Activated CD4-positive, alpha-beta T cell treated with anti-CD3 and anti-CD28 coated beads, Interleukin-2, Interleukin-4, amounts not matched to agents 100 ng/mL and 50 ng/mL, durations not matched to agents 16 hours and 8 hours (primary cell): ENCODE measurements at regions not wholly inside any gene's neighbourhood (a gene's known extent, or its start where the extent isn't known, plus 50 kb on each side); places are given as distances from the start of the nearest gene placed in this dataset.
"Not testable (repeated sequence)": the region's sequence is repeated elsewhere in the genome, so short reads cannot be mapped to it uniquely, and the experiment has no call there.

ENCODE experiments used
- DNase-seq: peaks from one replicate; pipeline ENCODE4 v3.0.0-alpha.2; 2020; ENCODE audit warnings: low spot score

DNA sequence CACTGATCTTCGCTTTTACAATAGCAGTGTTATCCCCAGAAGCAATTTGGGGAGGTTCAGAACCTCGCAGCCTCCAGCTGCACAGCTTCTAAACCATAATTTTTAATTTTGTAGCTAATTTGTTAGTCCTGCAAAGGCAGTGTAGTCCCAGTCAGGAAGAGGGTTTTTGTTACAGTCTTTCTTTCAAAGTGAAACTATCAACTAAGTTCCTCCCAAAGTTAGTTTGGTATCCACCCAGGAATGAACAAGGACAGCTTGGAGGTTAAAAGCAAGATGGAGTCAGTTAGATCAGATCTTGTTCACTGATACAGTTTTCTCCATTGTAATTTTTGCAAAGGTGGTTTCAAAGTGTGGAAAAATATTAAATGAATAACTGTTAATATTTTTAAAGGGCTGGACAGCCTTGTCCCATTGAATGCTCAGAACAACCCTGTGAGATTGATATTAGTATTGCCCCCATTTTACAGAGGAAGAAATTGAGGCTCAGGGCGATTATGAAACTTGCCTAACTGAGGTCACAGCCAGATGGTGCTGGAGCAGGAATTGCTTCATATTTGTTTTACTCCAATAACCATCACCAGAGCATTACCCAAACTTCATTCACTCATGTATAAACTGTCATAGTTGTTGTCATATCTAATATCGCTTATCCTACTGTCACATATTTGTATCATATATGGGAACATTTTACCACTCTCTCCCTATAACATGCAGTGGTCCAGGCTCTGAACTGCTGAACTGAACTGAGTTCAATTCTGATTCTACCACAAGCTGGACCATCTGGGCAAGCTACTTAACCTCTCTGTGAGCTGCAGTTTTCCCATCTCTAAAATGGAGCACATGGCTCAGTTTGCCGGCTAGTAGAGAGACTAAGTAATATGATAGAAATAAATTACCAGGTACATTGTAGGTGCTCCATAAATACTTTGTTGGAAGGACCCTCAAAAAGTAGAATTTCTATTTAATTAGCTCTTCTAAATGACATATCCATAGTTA lies 213.8 kb downstream of the BCAS1 start:
- no peak for DNase-seq

DNA sequence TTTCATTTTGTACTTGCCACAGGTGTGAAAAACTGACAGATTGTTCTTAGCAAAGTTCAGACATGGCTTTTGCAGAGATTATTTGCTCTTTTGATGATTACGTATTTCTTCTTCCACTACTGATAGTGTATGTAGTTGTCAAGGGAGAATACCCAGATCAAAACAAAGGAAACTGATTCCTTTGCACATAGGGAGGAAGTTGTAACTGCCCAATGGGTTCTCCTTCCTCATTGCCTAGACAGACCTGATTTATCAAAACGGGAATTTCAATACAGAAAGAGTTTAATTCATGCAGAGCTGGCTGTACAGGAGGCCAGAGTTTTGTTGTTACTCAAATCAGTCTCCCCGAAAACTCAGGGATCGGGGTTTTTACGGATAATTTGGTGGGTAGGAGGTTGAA lies 214.7 kb downstream of the BCAS1 start:
- DNase-seq, result no peak

DNA sequence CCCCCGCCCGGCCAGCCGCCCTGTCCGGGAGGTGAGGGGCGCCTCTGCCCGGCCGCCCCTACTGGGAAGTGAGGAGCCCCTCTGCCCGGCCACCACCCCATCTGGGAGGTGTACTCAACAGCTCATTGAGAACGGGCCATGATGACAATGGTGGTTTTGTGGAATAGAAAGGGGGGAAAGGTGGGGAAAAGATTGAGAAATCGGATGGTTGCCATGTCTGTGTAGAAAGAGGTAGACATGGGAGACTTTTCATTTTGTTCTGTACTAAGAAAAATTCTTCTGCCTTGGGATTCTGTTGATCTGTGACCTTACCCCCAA lies 215.8 kb downstream of the BCAS1 start:
- DNase-seq, result not testable (repeated sequence)

DNA sequence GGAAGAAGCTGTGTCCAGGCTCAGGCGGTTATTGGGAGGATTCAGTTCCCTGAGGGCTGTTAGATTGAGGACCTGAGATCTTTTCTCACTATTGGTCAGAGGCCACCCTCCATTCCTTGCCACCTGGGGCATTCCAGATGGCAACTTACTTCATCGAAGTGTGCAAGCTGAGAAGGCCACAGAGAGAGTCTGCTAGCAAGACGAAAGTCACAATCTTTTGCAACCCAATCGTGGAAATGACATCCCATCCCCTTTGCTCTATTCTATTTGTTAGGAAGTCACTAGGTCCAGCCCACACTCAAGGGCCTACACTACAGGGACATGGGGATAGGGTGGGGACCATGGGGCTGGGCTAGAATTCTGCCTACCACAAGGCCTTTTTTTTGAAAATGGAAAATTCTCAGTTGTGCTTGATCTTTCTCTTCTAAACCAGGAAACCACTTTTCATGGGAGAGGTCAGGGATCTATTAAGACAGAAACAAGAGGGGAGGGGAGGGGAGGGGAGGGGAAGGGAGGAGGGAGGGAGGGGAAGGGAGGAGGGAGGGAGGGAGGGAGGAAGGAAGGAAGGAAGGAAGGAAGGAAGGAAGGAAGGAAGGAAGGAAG lies 217.2 kb downstream of the BCAS1 start:
- no peak for DNase-seq

DNA sequence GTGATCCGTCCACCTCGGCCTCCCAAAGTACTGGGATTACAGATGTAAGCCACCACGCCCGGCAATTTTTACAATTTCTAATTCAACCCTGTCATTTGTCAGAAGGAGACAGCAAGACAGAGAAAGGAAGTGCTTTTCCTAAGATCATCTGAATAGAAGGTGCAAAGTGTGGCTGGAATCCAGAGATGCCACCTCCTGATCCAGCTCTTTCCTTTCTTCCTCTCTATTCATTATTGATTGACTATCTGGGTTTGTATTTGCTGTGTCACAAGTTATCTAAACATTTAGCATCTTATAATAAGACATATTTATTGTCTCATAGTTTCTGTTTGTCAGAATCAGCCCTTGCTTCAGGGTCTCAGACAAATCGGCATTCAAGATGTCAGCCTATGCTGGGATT lies 217.7 kb downstream of the BCAS1 start:
- DNase-seq, result no peak

DNA sequence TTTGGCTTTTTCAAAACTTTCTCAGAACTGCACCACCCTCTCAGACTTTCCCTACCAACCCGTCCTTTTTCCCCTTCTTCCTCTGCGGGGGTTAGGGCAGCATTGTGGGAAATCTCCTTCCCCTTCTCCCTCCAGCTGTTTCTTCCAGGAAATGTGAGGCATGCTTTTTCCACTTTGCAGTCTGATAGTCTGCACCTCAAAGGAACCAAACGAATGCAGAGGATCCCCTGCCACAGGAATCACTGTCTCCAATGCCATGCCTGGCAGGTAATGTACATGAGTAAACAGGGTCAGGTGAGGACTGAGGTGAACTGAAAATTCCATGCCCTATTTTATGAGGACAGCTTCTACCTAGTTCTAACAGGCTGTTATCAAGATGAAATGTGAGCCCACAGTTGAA lies 218.4 kb downstream of the BCAS1 start:
- no peak for DNase-seq

DNA sequence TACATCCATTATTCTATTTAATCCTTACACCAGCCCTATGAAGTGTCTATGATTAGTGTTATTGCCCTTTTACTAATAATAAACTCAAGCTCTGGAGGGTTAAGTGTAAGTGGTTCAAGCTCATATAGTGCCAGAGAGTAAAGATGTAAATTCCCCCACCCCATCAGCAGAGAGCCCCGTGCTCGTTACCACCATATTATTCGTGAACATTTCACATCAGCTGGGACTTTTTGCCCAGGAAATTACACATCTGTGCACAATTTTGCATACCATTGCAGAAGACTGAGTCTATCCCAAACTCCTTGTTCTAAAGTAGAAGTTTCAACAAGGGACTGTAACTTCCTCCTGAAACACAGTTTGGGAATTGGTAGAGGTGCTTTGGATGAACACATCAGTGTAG lies 220.1 kb downstream of the BCAS1 start:
- no peak for DNase-seq

DNA sequence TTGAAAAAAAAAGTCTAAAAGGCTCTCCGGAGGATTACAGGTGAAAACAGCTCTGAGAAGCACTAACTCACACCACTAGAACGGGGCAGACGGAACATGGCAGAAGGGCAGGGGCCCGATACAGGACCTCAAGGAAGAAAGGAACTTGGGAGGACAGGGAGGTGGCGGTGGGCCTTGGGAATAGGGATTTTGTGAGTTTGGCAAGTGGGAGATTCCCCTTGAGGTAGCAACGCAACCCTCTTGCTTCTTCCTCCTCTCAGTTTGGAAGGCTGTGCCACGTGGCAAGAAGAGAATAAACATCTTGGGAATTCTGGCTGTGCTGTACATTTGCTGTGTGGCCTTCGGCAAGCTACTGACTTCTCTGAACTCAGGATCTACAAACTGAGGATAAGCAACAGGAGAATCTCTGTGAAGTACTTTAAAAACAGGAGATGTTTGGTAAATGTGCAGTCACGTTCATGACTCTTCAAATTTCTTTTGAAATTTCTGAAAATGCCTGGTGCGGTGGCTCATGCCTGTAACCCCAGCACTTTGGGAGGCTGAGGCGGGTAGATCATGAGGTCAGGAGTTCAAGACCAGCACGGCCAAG lies 220.8 kb downstream of the BCAS1 start:
- DNase-seq, result no peak

DNA sequence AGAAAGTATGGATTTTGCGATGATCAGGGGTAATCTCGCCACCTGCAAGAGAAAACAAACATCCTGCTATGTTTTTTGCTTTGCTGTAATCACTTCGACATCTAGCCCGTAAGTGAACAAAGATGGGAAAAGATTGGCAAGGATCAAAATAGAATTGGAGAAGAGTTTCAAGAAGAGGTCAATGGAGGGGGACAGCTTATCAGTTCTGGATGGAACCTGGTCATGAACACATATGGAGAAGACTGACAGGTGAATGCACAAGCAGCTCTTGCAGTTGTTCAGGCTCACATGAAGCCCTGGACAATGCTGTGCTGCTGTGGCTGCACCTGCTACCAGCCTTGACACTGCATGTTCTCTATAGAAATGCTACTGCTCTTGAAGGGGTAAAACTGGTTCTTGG lies 222.1 kb downstream of the BCAS1 start:
- DNase-seq, result no peak

DNA sequence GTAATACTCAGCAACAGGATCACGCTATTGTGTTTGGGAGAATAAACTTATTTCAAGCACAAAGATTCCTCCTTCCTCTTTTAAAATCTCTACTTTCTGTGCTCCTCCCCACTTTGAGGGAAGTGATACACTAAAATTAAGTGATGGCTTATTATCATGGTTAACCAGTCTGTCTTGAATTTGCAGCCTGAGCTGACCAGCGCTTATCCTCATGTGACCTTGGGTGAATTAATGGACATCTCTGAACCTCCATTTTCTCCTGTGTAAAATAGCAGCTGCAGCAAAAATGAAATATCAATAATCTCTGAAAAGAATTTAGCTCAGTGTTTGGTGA lies 222.6 kb downstream of the BCAS1 start:
- no peak for DNase-seq

DNA sequence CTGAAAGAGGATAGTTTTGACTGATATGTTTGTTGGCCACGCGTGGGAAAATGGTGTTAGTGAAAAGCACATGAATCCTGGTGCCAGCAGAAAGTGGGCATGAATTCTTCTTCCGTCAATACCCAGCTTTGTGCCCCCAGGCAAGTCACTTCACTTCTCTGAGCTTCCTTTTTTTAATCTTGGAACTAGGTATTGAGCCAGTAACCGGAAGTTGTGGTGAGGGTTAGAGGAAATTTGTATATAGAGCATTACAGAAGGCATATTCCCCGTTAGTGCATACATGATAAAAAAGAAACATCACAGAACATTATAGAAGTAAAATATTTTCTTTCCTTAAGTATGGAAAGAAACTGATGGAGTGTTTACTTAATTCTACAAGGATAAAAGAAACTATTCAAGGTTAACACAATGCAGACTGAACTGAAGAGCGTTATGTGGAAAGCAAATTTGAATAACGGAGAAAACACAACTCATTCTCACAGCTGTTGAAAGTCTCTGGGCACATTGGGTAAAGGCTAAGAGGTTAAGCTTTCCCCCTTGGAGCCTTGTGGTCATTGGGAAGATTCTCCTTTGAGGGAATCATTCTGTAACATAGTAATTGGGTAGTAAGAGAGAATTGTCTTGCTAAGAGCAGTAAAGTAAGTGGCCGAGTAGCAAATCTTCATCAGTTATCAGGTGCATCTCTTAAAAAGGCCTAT lies 223.1 kb downstream of the BCAS1 start:
- DNase-seq, result peak; percentile 36

DNA sequence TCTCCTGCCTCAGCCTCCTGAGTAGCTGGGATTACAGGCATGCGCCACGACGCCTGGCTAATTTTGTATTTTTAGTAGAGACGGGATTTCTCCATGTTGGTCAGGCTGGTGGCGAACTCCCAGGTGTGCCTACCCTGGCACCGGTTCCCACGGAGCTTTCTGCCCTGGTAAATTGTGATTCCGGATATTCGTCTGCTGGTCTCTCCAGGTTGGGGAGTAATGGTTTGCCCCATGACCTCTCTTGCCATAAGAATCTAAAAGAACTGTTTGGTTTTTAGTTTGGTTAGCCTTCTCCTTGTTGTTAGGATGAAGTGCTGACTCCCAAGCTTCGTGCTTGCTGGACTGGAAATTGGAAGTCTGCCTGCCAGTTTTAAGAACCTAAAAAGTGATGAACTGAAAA lies 223.8 kb downstream of the BCAS1 start:
- no peak for DNase-seq

DNA sequence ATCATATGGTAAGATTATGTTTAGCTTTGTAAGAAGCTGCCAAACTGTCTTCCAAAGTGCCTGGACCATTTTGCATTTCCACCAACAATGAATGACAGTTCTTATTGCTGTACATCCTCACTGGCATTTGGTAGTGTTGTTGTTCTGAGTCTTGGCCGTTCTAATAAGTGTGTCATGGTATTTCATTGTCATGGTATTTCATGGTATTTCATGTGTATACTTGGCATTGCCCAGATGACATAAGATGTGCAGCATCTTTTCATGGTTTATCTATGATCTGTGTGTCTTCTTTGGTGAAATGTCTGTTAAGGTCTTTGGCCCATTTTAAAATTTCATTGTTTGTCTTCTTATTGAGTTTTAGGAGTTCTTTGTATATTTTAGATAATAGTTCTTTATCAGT lies 224.4 kb downstream of the BCAS1 start:
- DNase-seq, result no peak

DNA sequence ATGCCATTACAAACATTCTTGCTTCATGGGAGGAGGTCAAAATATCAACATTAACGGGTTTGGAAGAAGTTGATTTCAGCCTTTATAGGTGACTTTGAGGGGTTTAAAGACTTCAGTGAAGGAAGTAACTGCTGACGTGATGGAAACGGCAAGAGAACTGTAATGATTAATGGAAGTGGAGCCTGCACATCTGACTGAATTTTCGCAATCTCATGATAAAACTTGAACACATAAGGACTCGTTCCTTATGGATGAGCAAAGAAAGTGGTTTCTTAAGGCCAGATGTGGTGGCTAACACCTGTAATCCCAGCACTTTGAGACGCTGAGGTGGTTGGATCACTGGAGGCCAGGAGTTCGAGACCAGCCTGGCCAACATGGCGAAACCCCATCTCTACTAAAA lies 226.1 kb downstream of the BCAS1 start:
- DNase-seq, result no peak

DNA sequence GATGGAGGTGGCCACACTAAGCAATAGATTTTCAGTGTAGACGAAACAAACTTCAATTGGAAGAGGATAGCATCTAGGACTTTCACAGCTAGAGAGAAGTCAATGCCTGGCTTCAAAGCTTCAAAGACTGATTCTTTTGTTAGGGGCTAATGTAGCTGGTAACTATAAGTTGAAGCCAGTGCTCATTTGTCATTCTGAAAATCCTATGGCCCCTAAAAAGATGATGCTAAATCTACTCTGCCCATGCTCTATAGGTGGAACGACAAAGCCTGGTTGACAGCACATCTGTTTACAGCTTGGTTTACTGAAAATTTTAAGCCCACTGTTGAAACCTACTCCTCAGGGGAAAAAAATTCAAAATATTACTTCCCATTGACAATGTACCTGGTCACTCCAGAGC lies 226.7 kb downstream of the BCAS1 start:
- no peak for DNase-seq

DNA sequence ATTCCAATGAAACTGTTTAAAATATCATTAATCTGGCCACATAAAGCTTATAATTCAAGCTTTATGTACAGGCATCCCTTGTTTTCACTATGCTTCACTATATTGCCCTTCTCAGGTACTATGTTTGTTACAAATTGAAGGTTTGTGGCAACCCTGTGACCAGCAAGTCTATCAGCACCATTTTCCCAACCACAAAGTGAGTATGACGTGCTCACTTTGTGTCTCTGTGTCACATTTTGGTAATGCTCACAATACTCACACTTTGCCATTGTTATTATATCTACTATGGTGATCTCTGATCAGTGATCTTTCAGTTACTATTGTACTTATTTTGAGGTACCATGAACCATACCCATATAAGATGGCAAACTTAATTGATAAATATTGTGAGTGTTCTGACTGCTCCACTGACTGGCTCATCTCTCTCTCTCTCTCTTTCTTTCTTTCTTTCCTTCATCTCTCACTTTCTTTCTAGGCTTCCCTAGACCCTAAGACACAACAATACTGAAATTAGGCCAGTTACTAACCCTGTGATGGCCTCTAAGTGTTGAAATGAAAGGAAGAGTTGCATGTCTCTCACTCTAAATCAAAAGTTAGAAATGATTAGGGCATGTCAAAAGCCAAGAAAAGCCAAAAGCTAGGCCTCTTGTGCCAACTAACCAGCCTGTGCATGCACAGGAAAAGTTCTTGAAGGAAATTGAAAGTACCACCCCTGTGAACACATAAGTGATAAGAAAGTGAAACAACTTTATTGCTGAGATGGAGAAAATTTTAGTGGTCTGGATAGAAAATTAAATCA lies 227.9 kb downstream of the BCAS1 start:
- DNase-seq, result peak; percentile 80

DNA sequence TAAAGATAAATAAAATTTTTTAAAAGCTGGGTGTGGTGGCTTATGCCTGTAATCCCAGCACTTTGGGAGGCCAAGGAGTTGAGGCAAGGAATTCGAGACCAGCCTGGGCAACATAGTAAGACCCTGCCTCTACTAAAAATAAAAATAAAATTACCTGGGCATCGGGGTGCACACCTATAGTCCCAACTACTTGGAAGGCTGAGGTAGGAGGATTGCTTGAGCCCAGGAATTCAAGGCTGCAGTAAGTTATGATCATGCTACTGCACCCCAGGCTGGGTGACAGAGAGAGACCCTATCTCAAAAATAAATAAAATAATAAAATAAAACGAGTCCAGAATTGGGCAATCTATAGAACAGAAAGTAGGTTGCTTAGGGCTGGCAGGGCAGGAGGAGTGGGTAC lies 228.7 kb downstream of the BCAS1 start:
- DNase-seq, result no peak

DNA sequence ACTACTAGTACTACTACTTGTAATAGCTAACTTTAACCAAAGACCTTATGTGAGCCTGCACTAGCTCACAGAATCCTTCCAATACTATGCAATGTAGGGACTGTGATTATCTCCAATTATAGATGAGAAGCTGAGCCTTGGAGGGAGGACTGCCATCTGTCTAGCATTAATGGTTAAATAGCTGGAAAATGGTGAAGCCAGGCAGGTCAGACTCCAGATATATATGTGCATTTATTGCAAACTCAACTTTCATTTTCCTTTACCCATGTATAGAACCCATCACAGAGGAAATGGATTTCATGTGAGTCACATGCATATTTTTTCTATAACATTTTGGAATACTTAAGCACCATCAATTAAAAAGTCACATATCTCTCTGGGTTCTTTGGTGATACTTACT lies 229.9 kb downstream of the BCAS1 start:
- no peak for DNase-seq

DNA sequence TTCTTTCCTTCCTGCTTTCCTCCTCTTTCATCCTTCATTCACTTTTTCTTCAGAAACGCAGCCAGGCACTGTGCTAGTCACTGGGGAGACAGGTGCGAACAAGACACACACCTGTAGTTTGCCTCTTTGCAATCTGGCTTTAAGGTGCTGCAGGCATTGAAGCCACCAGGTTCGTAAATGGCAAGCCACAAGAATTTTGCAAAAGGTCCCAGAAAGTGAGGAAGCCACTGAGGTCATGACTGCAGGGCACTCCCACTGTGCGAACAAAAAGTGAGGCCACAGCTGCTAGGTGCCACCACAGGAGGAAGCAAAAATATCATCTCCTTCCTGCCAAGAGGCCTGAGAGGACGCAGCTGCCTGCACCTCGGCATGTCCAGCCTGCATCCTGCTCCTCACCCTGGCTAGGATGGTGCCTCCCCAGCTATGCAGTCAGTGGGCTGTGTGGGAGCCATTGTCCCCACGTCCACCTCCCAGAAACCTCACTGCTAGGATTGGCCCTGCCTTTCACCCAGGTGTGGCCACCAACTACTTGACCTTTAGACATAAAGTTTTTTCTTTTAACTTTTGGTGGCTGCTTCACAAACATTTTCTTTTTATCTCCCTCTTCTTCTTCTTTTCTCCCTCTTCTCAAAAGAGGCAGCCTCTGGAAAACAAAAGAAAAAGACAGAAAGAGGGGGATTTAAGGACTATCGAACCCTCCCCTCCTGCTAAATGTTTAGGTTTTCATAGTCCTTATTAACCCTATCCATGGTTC lies 230.8 kb downstream of the BCAS1 start:
- DNase-seq, result peak; percentile 59

DNA sequence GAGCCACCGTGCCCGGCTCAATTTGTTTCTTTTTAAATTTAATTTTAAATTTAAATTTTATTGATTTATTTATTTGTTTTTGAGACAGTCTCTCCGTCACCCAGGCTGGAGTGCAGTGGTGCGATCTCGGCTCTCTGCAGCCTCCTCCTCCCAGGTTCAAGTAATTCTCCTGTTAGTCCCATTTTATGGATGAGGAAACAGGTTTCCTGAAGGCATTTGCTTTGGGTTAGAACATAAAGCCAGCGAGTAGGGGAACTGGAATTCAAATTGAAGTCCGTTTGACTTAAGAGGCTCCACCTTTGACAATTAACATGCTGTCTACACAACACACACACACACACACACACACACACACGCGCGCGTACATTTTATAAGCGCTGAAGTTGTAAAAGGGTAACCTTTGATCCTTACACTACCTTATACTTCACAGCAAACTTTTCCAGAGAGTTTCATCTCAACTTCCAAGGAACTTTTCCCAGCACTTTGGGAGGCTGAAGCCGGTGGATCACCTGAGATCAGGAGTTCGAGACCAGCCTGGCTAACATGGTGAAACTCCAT lies 232.0 kb downstream of the BCAS1 start:
- DNase-seq, result no peak
